SU-DHL-6 (cell line): ENCODE measurements at regions not wholly inside any gene's neighbourhood (a gene's known extent, or its start where the extent isn't known, plus 50 kb on each side); places are given as distances from the start of the nearest gene placed in this dataset.

Experiments
- H2AFZ ChIP-seq: fragments of 200-600 bp; sonication (generic); 2 replicates; pipeline ENCODE4 v1.6.1; 2014; ENCODE audit warnings: low read depth, mild to moderate bottlenecking, moderate library complexity, mixed read lengths, antibody characterized with exemption, low read length; ENCODE audit not compliant: severe bottlenecking
- H3F3A ChIP-seq: fragments of 200-600 bp; shearing (Covaris generic); 2 replicates; pipeline ENCODE4 v1.6.0; 2016; ENCODE audit warnings: antibody characterized with exemption, mild to moderate bottlenecking; ENCODE audit not compliant: insufficient read depth
- H3K27ac ChIP-seq: fragments of 200-600 bp; sonication (generic); 2 replicates; pipeline ENCODE4 v1.5.1; 2016; ENCODE audit warnings: low read depth, mild to moderate bottlenecking, low read length, moderate library complexity, mixed read lengths
- H3K27me3 ChIP-seq: fragments of 200-600 bp; sonication (generic), shearing (Covaris generic); 2 replicates; pipeline ENCODE4 v1.6.0; 2014; ENCODE audit warnings: mild to moderate bottlenecking, low read length
- H3K36me3 ChIP-seq: fragments of 200-600 bp; sonication (generic); 2 replicates; pipeline ENCODE4 v1.6.1; 2014; ENCODE audit warnings: mild to moderate bottlenecking, low read length, mixed read lengths
- H3K4me2 ChIP-seq: fragments of 300-600, 200-600 bp; shearing (Covaris generic), sonication (generic); 2 replicates; pipeline ENCODE4 v1.6.0; 2014; ENCODE audit warnings: low read length, low read depth, mild to moderate bottlenecking; ENCODE audit not compliant: poor library complexity, severe bottlenecking
- H3K4me3 ChIP-seq: fragments of 200-600 bp; sonication (generic); 2 replicates; pipeline ENCODE4 v1.5.1; 2014; ENCODE audit warnings: antibody characterized with exemption, low read length, mild to moderate bottlenecking, mixed read lengths; ENCODE audit not compliant: insufficient read depth, poor library complexity, severe bottlenecking
- H3K79me2 ChIP-seq: fragments of 200-600 bp; sonication (generic); 2 replicates; pipeline ENCODE4 v1.6.1; 2014; ENCODE audit warnings: mild to moderate bottlenecking, low read length, moderate library complexity; ENCODE audit not compliant: insufficient read depth
- H3K9ac ChIP-seq: fragments of 200-600 bp; sonication (generic); 2 replicates; pipeline ENCODE4 v1.7.0; 2014; ENCODE audit warnings: mild to moderate bottlenecking, low read length
- H3K9me2 ChIP-seq: fragments of 200-600 bp; sonication (generic); replicated peaks from 2 replicates; pipeline ENCODE4 v1.6.1; 2014; ENCODE audit warnings: low read length; ENCODE audit not compliant: insufficient read depth
- H3K9me3 ChIP-seq: fragments of 200-600 bp; sonication (generic); 2 replicates; pipeline ENCODE4 v1.6.1; 2014; ENCODE audit warnings: low read length, mixed read lengths; ENCODE audit not compliant: insufficient read depth
- H4K20me1 ChIP-seq: fragments of 200-600 bp; sonication (generic); 2 replicates; pipeline ENCODE4 v1.6.1; 2014; ENCODE audit warnings: low read depth, mild to moderate bottlenecking, antibody characterized with exemption, low read length, moderate library complexity, mixed read lengths
- EZH2phosphoT487 ChIP-seq: fragments of 200-600 bp; sonication (generic), shearing (Covaris generic); conservative IDR thresholded peaks from 2 replicates; pipeline ENCODE4 v1.6.1; 2018; ENCODE audit warnings: mild to moderate bottlenecking, antibody characterized with exemption, low read length, moderate library complexity, mixed read lengths
- TF ChIP-seq, protein P1 (sequence below): fragments of 200-600 bp; sonication (generic); IDR thresholded peaks from one replicate; pipeline ENCODE4 v1.5.1; 2017; ENCODE audit warnings: antibody characterized with exemption, mild to moderate bottlenecking, low read length, moderate library complexity; ENCODE audit not compliant: insufficient read depth, poor library complexity, severe bottlenecking

DNA sequence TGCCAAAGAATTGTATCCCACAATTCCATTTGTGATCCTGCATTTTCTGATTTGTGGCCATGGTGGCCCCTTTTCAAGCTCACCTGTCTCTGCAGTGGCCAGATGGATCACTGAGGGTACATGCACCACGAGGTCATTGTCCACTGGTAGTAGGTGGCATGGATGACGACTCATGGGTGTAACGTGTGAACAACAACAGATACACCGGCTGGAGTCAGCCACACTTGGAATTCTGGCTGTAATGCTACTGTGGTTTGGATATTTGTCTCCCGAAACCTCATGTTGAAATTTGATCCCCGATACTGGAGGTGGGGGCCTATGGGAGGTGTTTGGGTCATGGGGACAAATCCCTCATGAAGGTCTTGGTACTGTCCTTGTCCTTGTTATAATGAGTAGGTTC is 102.2 kb upstream of the TAF1B start:
- H3K4me3 ChIP-seq, result no peak overlapping the region

DNA sequence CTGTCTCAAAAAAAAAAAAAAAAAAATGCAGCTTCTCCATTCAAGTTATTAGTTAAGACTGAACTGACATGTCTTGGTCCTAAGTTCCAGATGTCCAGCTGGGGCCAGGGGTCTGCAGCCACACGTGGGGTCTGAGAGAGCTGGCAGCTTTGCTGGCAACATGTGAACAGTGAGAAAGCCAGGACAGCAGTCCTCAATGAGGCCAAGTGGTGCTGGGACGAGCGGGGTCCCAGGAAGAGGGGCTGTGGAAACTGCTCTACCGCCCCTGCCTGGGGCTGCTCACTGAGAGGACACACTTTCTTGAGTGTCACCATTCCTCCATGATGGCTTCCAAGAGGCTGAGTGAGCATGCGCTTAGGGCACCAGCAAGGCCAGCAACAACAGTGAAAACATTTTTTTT is 100.7 kb upstream of the TAF1B start:
- TF ChIP-seq, protein P1, sequence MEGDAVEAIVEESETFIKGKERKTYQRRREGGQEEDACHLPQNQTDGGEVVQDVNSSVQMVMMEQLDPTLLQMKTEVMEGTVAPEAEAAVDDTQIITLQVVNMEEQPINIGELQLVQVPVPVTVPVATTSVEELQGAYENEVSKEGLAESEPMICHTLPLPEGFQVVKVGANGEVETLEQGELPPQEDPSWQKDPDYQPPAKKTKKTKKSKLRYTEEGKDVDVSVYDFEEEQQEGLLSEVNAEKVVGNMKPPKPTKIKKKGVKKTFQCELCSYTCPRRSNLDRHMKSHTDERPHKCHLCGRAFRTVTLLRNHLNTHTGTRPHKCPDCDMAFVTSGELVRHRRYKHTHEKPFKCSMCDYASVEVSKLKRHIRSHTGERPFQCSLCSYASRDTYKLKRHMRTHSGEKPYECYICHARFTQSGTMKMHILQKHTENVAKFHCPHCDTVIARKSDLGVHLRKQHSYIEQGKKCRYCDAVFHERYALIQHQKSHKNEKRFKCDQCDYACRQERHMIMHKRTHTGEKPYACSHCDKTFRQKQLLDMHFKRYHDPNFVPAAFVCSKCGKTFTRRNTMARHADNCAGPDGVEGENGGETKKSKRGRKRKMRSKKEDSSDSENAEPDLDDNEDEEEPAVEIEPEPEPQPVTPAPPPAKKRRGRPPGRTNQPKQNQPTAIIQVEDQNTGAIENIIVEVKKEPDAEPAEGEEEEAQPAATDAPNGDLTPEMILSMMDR, result no peak
- Histone ChIP-seq H3K27ac (no peak overlapping the region), H3K4me3 (no peak overlapping the region), H3F3A (no peaks in the 10 kb centered on the region), H3K79me2 (no peaks in the 10 kb centered on the region), H3K9me3 (no peaks in the 10 kb centered on the region), H3K9me2 (no peaks in the 10 kb centered on the region), H2AFZ (no peak overlapping the region), H3K9ac (no peak overlapping the region), H3K27me3 (no peaks in the 10 kb centered on the region), H3K36me3 (no peaks in the 10 kb centered on the region), H3K4me2 (no peak overlapping the region), H4K20me1 (no peaks in the 10 kb centered on the region)

More for the DNA sequence above, 102.2 kb upstream of the TAF1B start:
- Histone ChIP-seq H4K20me1 (no peaks in the 10 kb centered on the region), H3F3A (no peaks in the 10 kb centered on the region), H3K36me3 (no peaks in the 10 kb centered on the region), H3K79me2 (no peaks in the 10 kb centered on the region), H3K9me3 (no peaks in the 10 kb centered on the region), H3K9me2 (no peaks in the 10 kb centered on the region), H3K27me3 (no peaks in the 10 kb centered on the region), H3K9ac (no peak overlapping the region), H3K4me2 (no peak overlapping the region), H2AFZ (no peak overlapping the region), H3K27ac (no peak overlapping the region)
- TF ChIP-seq, protein P1, result no peak
- no peak for TF ChIP-seq EZH2phosphoT487

DNA sequence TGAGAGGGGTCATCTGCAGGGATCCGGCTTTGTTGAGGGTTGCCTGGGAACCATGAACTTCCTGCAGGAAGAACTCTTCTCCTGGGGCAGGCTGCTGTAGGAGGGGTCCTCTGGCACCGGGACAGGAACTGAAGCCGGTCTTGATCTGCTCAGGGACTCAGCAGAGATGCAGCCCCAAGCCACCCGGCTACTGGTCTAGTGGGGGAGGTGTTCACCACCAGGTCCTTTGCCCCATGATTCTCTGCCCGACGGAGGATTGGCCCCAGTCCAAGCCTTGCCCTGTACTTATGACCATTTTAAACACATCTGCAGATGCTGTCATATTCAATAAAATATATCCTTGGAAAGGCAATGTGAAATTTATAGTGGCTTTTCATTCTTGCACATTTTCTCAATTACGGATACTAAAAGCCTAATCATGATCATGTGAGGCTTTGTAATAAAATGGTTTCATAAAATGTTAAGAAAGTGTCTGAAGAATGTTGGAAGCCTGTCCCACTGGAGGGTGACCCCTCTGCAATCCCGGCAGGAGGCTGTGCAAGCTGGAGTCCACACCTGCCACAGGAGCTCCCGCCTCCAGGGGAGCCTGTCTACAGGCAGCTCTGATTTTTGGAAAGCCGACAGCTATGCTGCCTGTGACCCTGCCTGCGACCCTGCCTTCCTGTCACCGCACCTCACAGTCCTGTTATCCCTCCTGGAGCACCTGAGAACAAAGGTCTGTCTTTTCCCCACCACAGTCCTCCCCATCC is 98.8 kb upstream of the TAF1B start:
- no peak overlapping the region for H3K4me3 ChIP-seq
- H3K36me3 ChIP-seq, result no peaks in the 10 kb centered on the region
- H3F3A ChIP-seq, result no peaks in the 10 kb centered on the region
- no peak overlapping the region for H3K27ac ChIP-seq
- no peaks in the 10 kb centered on the region for H3K9me2 ChIP-seq
- no peak overlapping the region for H3K9ac ChIP-seq
- no peak overlapping the region for H2AFZ ChIP-seq
- no peaks in the 10 kb centered on the region for H3K79me2 ChIP-seq
- H4K20me1 ChIP-seq, result no peaks in the 10 kb centered on the region
- H3K9me3 ChIP-seq, result no peaks in the 10 kb centered on the region
- no peak overlapping the region for H3K4me2 ChIP-seq
- no peaks in the 10 kb centered on the region for H3K27me3 ChIP-seq
- TF ChIP-seq, protein P1, result no peak
- TF ChIP-seq EZH2phosphoT487, result no peak
